Esophagus (tissue), 2 donors: ENCODE measurements at regions not wholly inside any gene's neighbourhood (a gene's known extent, or its start where the extent isn't known, plus 50 kb on each side); places are given as distances from the start of the nearest gene placed in this dataset.

Experiments used
- H3K27ac ChIP-seq, 2 donors: one replicate each; pipeline ENCODE4 v1.5.1; 2013; ENCODE audit warnings: low read depth in 2 of 2, mild to moderate bottlenecking in 2 of 2, inconsistent platforms in 1 of 2, low read length in 1 of 2, moderate library complexity in 1 of 2
- H3K27me3 ChIP-seq, 2 donors: one replicate each; pipeline ENCODE4 v1.6.1; 2013; ENCODE audit warnings: low read length in 2 of 2, control low read depth in 1 of 2, mild to moderate bottlenecking in 1 of 2; ENCODE audit not compliant: insufficient read depth in 2 of 2, control insufficient read depth in 1 of 2
- H3K36me3 ChIP-seq, 2 donors: one replicate each; pipeline ENCODE4 v1.6.1; 2013; ENCODE audit warnings: low read length in 1 of 2; ENCODE audit not compliant: control insufficient read depth in 2 of 2, insufficient read depth in 2 of 2
- H3K4me1 ChIP-seq, 2 donors: one replicate each; pipeline ENCODE4 v1.6.1; 2013; ENCODE audit warnings: low read length in 1 of 2; ENCODE audit not compliant: control insufficient read depth in 2 of 2, insufficient read depth in 2 of 2
- H3K4me3 ChIP-seq, 2 donors: one replicate each; pipeline ENCODE4 v1.5.1; 2013; ENCODE audit warnings: low read length in 2 of 2, mild to moderate bottlenecking in 2 of 2, low read depth in 1 of 2, moderate library complexity in 1 of 2
- H3K9me3 ChIP-seq, 2 donors: one replicate each; pipeline ENCODE4 v1.6.1; 2013; ENCODE audit warnings: mild to moderate bottlenecking in 2 of 2, low read depth in 1 of 2, low read length in 1 of 2, moderate library complexity in 1 of 2; ENCODE audit not compliant: control insufficient read depth in 2 of 2, insufficient read depth in 1 of 2
- WGBS, 2 donors: extraction: QIAGEN DNeasy Blood & Tissue Kit; methylation state at CpG; one replicate each; pipeline ENCODE4 v1.1.7; 2013; 5-methylcytosine and 5-hydroxymethylcytosine counted together
- donor health status: healthy with polysubstance abuse.
- donor health status: Bipolar disorder and iron deficiency.

- WGBS, 2 donors, result 90 to 93% methylated on average over 2 of the region's 2 CpGs
- H3K27ac ChIP-seq, result no peak overlapping the region
- no peaks in the 10 kb centered on the region for H3K27me3 ChIP-seq
- no peaks in the 10 kb centered on the region for H3K9me3 ChIP-seq
- H3K4me1 ChIP-seq, result no peaks in the 10 kb centered on the region
- H3K4me3 ChIP-seq, result no peak overlapping the region
- no peaks in the 10 kb centered on the region for H3K36me3 ChIP-seq
These were observed 104.6 kb upstream of the GRID2 start for GRCh38 chr4:92199135-92199534.

- 81 to 87% methylated on average over 7 of the region's 7 CpGs for WGBS, 2 donors
These were observed 92.9 kb upstream of the GRID2 start for GRCh38 chr4:92210906-92211305.

GRCh38 chr4:92215476-92215875 is 88.3 kb upstream of the GRID2 start:
- Histone ChIP-seq H3K27ac (no peak overlapping the region), H3K36me3 (no peaks in the 10 kb centered on the region), H3K27me3 (no peaks in the 10 kb centered on the region), H3K4me3 (no peak overlapping the region), H3K4me1 (no peaks in the 10 kb centered on the region), H3K9me3 (peaks cover 0 to 4% of the 10 kb centered on the region in 2 donors)
- WGBS, 2 donors, result 83 to 87% methylated on average over 4 of the region's 4 CpGs

More at GRCh38 chr4:92210906-92211305, 92.9 kb upstream of the GRID2 start:
- H3K9me3 ChIP-seq, result peaks cover 0 to 4% of the 10 kb centered on the region in 2 donors
- H3K27me3 ChIP-seq, result no peaks in the 10 kb centered on the region
- H3K4me1 ChIP-seq, result no peaks in the 10 kb centered on the region
- H3K27ac ChIP-seq, result no peak overlapping the region
- H3K4me3 ChIP-seq, result no peak overlapping the region
- no peaks in the 10 kb centered on the region for H3K36me3 ChIP-seq

- H3K4me3 ChIP-seq, result no peak overlapping the region
- no peaks in the 10 kb centered on the region for H3K9me3 ChIP-seq
- no peaks in the 10 kb centered on the region for H3K4me1 ChIP-seq
- 84 to 96% methylated on average over 1 of the region's 1 CpG for WGBS, 2 donors
- H3K36me3 ChIP-seq, result no peaks in the 10 kb centered on the region
- no peaks in the 10 kb centered on the region for H3K27me3 ChIP-seq
- no peak overlapping the region for H3K27ac ChIP-seq
These were observed 72.3 kb upstream of the GRID2 start for GRCh38 chr4:92231511-92231910.

GRCh38 chr4:92232566-92232965 is 71.2 kb upstream of the GRID2 start:
- H3K4me1 ChIP-seq, result no peaks in the 10 kb centered on the region
- H3K9me3 ChIP-seq, result no peaks in the 10 kb centered on the region
- no peak overlapping the region for H3K27ac ChIP-seq
- no peaks in the 10 kb centered on the region for H3K36me3 ChIP-seq
- H3K4me3 ChIP-seq, result no peak overlapping the region
- no peaks in the 10 kb centered on the region for H3K27me3 ChIP-seq

- Histone ChIP-seq H3K36me3 (no peaks in the 10 kb centered on the region), H3K4me1 (no peaks in the 10 kb centered on the region), H3K4me3 (no peak overlapping the region), H3K9me3 (no peaks in the 10 kb centered on the region), H3K27ac (no peak overlapping the region), H3K27me3 (no peaks in the 10 kb centered on the region)
- WGBS, 2 donors, result 29 to 44% methylated on average over 4 of the region's 4 CpGs
These were observed 69.2 kb upstream of the GRID2 start for GRCh38 chr4:92234393-92235176.

- WGBS, 2 donors, result 37 to 58% methylated on average over 2 of the region's 2 CpGs
- no peaks in the 10 kb centered on the region for H3K36me3 ChIP-seq
- no peaks in the 10 kb centered on the region for H3K27me3 ChIP-seq
- no peaks in the 10 kb centered on the region for H3K4me1 ChIP-seq
- no peaks in the 10 kb centered on the region for H3K9me3 ChIP-seq
- no peak overlapping the region for H3K4me3 ChIP-seq
- H3K27ac ChIP-seq, result no peak overlapping the region
These were observed 68.0 kb upstream of the GRID2 start for GRCh38 chr4:92235731-92236130.

GRCh38 chr4:92236877-92237276 is 66.9 kb upstream of the GRID2 start:
- Histone ChIP-seq H3K27ac (no peak overlapping the region), H3K9me3 (no peaks in the 10 kb centered on the region), H3K36me3 (no peaks in the 10 kb centered on the region), H3K27me3 (no peaks in the 10 kb centered on the region), H3K4me3 (no peak overlapping the region), H3K4me1 (no peaks in the 10 kb centered on the region)
- 95% methylated on average over 1 of the region's 1 CpG for WGBS, 2 donors

GRCh38 chr4:92237559-92237958 is 66.2 kb upstream of the GRID2 start:
- Histone ChIP-seq H3K27me3 (no peaks in the 10 kb centered on the region), H3K36me3 (no peaks in the 10 kb centered on the region), H3K4me3 (no peak overlapping the region), H3K27ac (no peak overlapping the region), H3K9me3 (no peaks in the 10 kb centered on the region), H3K4me1 (no peaks in the 10 kb centered on the region)

- Histone ChIP-seq H3K36me3 (no peaks in the 10 kb centered on the region), H3K27ac (no peak overlapping the region), H3K4me1 (no peaks in the 10 kb centered on the region), H3K4me3 (no peak overlapping the region), H3K9me3 (no peaks in the 10 kb centered on the region), H3K27me3 (no peaks in the 10 kb centered on the region)
- 59 to 64% methylated on average over 2 of the region's 2 CpGs for WGBS, 2 donors
These were observed 62.7 kb upstream of the GRID2 start for GRCh38 chr4:92241094-92241493.
